ENCODE measurements at regions not wholly inside any gene's neighbourhood (a gene's known extent, or its start where the extent isn't known, plus 50 kb on each side); places are given as distances from the start of the nearest gene placed in this dataset.

DNA sequence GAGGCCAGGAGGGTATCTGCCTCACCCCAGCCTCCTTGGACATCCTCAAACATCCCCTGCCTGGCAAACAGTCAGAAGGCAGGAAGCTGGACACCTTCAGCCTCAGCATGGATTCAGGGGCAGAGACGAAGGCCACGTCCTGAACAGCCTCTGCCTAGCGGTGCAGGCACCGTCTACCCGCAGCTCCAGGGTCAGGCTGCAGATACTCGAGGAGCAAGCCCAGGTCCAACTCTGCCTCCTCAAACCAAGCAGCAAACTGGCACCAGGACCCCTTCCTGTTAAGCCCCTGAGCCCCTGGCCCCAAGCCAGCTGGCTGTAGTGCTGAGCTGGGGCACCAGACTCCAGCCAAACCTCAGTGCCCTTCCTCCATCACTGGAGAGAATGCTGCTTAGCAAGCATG is 494.7 kb downstream of the NPHP4 start:
- no peak for DNase-seq (ENCODE audit: low spot score)

- DNase-seq (ENCODE audit: low spot score) = no peak
Observed at GRCh38 chr1:5495596-5496410, 496.4 kb downstream of the NPHP4 start.

DNA sequence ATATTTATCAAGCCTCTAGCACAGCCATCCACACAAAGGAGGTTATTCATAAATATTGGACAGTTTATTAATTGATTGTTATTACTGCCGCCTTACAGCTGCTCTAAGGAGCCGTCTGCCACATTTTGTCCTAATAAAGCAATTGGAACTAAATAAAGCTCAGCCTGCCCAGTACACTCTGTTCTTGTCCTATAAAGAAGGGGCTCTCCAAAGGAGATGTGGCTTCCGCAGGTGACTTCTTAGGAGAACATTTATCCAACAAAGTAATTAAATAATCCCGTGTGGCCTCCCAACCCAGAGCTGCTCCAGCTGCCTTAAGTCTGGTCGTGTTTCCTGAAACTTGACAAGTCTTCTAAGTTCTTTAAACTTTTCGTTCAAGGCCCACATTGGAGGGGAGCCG is 497.7 kb downstream of the NPHP4 start:
- DNase-seq (ENCODE audit: low spot score) = no peak

DNA sequence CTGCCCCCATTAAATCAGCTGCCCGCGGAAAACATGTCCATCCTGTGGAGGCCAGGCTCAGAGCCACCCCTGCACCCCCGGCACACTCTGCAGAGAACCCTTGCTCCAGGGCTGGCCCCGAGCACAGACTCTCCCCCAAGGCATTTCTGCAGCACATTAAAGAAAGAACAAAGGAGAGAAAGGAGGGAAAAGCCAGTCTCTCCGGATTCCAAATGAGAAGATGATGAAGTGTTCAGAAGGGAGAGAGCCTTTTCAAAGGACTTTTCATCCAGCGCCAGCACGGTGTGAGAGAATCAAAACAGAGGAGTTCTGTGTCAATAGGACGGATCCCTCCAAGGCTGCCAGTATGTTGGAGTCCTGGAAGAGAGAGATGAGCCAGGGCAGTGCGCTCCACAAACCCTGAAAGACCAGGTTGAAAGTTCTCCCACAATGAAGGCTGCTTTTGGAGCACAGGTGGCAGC is 498.3 kb downstream of the NPHP4 start:
- DNase-seq (ENCODE audit: low spot score) = no peak

- DNase-seq (ENCODE audit: low spot score) = no peak
Observed at GRCh38 chr1:5493275-5493674, 498.9 kb downstream of the NPHP4 start.

DNA sequence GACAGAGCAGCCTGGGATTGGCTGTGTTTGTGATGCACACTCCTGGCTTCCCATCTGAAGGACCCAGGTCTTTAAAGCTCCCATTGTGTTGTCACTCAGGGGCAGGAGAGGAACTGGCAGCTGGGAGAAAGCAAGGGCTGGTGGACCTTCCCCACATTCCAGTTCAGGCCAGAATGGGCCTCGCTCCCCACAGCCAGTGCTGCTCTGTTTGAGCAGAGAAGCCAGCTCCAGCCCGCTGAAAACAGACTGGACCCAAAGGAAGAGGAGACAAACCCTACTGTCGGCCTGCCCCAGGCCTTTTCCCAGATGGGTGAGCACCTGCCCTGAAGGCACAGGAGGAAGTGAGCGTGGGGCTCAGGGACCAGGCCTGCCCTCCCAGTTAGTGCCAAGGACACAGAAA is 499.4 kb downstream of the NPHP4 start:
- no peak for DNase-seq (ENCODE audit: low spot score)

GRCh38 chr1:5491207-5491904 is 500.9 kb downstream of the NPHP4 start:
- DNase-seq (ENCODE audit: low spot score) = no peak

- no peak for DNase-seq (ENCODE audit: low spot score)
Observed at GRCh38 chr1:5490635-5491034, 501.6 kb downstream of the NPHP4 start.

GRCh38 chr1:5488448-5488847 is 503.8 kb downstream of the NPHP4 start:
- DNase-seq (ENCODE audit: low spot score) = no peak

DNA sequence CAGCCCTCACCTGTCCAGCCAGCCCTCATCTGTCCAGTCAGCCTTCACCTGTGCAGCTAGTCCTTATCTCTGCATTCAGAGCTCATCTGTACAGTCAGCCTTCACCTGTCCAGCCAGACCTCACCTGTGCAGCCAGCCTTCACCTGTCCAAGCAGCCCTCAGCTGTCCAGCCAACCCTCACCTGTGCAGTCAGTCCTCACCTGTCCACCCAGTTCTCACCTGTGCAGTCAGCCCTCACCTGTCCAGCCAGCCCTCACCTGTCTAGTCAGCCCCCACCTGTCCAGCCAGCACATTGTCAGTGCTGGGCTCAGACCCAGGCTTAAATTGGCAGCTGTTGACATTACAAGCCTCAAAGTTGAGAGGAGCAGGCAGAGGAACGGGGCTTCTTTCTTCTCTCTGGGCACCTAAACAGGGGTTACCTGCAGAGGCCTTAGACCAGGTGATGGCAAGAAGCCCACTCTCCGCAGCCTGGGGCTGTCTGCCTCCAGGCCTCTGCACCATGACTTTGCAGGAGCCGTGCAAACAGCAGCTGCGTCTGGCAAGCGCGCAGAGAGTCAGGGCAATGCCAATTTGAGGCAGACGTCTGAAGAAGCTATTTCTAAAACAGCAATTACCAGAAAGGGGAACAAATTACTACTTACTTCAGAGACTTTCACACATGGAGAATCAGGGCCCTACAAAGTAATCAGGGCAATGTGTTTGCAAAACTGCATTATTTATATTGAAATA is 506.1 kb downstream of the NPHP4 start:
- DNase-seq (ENCODE audit: low spot score) = no peak

DNA sequence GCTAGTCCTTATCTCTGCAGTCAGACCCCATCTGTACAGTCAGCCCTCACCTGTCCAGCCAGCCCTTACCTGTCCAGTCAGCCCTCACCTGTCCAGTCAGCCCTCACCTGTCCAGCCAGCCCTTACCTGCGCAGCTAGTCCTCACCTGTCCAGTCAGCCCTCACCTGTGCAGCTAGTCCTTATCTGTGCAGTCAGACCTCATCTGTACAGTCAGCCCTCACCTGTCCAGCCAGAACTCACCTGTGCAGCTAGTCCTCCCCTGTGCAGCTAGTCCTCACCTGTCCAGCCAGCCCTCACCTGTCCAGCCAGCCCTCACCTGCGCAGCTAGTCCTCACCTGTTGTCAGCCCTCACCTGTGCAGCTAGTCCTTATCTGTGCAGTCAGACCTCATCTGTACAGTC is 506.8 kb downstream of the NPHP4 start:
- DNase-seq (ENCODE audit: low spot score) = no peak

DNA sequence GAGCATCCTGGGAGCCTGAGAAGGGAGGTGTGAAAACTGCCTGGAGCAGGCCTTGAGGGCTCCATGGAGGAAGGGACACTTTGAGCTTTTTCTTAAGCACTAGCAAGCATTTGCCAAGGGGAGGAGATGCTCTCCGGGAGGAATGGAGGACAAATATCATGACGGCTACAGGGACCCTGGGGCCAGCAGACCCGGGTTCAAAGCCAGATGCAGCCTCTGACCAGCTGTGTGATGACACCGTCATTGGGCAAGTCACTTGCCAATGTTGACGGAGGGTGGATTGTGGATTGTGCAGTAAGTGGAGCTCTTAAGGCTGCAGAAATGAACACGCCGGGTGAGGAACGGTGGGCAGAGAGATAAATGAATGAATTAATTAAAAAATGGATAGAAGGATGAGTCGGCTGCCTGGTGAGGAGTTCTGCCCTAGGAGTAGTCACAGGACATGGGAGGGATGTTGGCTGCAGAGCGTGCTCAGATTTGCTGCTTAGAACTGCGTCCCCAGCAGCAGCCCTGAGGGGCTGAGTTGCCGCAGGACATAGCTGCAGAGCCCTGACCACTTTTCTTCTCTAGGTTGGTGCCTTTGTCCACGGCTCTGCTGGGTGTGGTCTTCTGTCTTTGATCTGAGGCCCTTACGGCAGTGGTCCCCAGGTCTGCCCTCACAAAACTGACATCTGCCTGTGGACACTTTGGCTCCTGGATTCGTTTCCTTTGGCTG is 507.6 kb downstream of the NPHP4 start:
- no peak for DNase-seq (ENCODE audit: low spot score)

DNA sequence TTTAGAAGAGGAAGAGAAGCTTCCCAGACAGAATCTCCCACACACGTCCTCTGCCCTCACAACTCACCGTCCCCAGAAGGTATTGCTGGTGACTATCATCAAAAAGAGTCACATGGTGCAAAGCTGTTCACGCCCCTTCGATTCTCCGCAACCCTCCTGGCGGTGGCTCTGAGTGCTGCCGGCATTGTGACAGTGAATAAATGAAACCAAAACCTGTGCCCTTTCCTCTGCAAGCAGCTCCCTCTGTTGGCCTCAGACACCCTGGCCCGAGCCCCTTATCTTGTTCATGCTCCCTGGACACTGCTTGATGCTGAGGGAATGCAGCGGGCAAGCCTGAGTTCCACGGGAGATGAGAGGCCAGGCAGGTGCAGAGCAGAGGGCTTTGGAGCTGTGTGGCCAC is 510.3 kb downstream of the NPHP4 start:
- DNase-seq (ENCODE audit: low spot score) = peak; percentile 51

GRCh38 chr1:5480906-5481305 is 511.3 kb downstream of the NPHP4 start:
- DNase-seq (ENCODE audit: low spot score) = no peak

DNA sequence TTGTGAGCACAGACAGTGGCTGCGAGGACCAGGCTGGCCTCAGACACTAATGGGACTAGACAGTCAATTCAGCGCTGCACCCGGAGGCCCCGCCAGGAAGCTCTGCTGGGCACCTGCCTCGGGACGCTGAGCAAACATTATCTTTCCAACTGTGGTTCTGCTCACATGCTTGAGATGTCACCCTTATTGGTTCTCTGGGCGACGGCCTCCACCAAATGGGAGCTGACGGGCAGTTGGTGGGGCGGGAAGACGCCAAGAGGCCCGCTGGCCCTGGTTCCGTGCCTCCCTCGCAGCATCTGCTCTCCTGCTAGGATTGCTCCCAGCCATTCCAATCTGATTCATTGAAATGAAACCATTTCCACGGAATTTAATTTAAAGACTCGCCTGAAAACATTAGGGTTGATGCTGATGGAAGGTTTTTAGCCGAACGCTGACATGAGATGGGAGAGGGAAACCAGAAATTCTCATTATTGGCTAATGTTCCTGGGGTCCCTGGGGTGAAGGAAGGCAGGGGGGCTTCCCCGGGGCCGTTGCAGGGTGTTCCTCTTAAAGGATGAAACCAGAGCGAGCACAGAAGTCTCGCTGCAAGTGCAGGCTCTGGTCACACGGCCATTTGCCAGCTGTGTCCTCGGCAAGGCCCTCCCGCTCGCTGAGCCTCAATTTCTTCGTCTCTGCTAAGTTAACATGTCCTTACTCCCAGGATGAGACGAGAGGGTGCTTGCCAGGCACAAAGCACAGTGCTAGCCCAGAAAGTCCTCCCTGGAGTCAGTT is 512.2 kb downstream of the NPHP4 start:
- DNase-seq (ENCODE audit: low spot score) = no peak

GRCh38 chr1:5478961-5479360 is 513.3 kb downstream of the NPHP4 start:
- no peak for DNase-seq (ENCODE audit: low spot score)

- no peak for DNase-seq (ENCODE audit: low spot score)
Observed at GRCh38 chr1:5478156-5478695, 514.0 kb downstream of the NPHP4 start.

GRCh38 chr1:5477716-5478115 is 514.5 kb downstream of the NPHP4 start:
- no peak for DNase-seq (ENCODE audit: low spot score)

- no peak for DNase-seq (ENCODE audit: low spot score)
Observed at GRCh38 chr1:5475572-5475971, 516.7 kb downstream of the NPHP4 start.

DNA sequence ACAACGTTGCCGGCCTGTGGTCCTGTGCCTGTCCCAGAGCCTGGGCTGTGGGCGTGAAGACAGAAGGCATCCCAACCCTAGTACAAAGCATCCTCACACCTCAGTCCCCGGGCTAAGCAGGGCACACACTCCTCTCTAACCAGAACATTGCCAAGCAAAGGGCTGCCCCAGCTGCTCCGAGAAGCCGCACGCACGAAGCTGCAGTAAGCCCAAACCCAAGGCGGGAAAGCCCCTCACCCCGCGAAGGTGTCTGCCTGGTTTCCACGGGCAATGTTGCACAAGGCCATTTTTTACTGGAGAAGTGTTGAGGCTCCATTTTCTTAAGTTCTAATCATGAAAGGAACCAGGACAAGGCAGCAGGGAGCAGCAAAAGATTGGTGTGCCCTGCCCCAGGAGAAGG is 519.0 kb downstream of the NPHP4 start:
- no peak for DNase-seq (ENCODE audit: low spot score)

DNA sequence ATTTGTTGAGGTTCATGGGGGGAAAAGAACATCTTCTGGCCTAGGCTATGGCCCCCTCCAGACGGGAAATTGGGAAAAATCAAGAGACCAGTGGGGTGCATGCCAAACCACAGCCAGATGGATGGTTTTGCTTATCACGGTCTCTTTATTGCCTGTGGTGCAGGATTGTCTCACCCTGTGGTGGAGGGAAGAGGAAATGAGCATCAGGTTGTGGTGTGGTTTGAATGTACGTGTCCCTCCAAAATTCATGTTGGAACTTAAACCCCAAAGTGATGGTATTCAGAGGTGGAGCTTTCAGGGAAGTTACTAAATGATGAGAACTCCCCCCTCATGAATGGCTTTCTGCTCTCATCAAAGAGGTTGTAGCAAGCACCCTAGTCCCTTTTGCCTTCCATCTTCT is 525.7 kb downstream of the NPHP4 start:
- DNase-seq (ENCODE audit: low spot score) = no peak
